ENCODE measurements at regions not wholly inside any gene's neighbourhood (a gene's known extent, or its start where the extent isn't known, plus 50 kb on each side); places are given as distances from the start of the nearest gene placed in this dataset.
A peak's percentile ranks its signal among the peaks of the same experiment; 100 is the strongest.
"Not testable (repeated sequence)": the region's sequence is repeated elsewhere in the genome, so short reads cannot be mapped to it uniquely, and the experiment has no call there.

GRCh38 chr9:104980039-104980654 is 52.2 kb upstream of the ABCA1 start:
- Histone ChIP-seq H3K27ac (no peak overlapping the region), H3K4me3 (no peak overlapping the region)

- Histone ChIP-seq H3K27ac (no peak overlapping the region), H3K4me3 (no peak overlapping the region)
Measured at GRCh38 chr9:104981543-104982129, 53.7 kb upstream of the ABCA1 start.

DNA sequence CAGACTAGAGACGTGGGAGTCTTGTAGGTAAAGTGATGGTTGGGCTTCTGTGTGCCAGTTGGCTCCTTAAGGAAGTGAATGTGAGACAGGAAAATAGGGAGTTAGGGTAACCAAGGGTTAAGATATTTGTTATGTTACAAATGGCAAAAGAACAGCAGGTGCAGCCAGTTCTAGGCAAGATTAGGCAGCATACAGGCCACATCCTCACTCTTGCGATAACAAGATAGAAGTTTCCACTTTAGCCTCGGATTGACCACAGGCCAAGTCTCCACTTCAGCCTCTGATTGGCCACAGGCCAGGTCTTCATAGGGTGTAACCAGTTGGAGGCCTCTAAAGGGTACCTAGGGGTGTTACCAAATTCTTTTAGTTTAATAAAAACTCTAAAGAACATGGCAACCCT is 54.6 kb upstream of the ABCA1 start:
- H3K27ac ChIP-seq, result peak overlapping the region in 1 of 21 experiments; percentile 0

DNA sequence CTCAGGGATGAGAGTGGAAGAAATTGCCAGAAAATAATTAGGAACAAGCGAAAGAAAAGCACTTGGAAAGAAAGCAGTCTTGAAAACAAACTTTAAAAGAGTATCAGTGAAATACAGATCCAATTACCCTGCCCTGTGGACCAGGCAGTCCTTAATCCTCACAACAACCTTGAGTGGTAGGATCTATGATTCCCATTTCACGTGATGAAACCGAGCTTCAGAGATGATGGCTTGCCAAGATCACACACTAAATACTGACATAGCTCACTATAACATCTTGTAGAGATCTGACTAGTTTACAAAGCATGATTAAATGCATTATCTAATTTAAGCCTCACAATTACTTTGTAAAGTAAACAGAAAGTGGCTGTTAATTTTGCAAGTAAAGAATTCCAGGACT is 55.5 kb upstream of the ABCA1 start:
- Histone ChIP-seq H3K4me3 (no peak overlapping the region), H3K27ac (peak overlapping the region in 1 of 21 experiments; percentile 0)

More for the DNA sequence above, 54.6 kb upstream of the ABCA1 start:
- no peak overlapping the region for H3K4me3 ChIP-seq

DNA sequence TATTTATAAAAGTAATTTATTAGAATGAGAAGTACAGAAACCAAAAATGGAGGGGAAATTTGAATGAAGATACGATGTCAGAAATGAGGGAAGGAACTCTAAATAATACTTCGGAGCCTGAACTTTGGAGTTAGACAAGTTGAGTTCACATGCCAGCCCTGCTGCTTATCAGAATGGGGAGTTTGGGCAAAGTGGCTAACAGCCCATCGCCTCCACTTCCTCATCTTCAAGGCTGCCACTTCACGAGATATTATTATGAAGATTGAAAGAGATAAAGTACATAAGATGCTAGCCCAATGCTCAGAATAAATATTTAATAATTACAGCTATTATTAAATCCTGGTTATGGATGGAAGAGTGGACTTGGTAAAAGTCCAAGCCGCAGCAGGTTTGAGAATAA is 56.2 kb upstream of the ABCA1 start:
- H3K27ac ChIP-seq, result no peak overlapping the region

GRCh38 chr9:104984542-104984941 is 56.6 kb upstream of the ABCA1 start:
- Histone ChIP-seq H3K4me3 (no peak overlapping the region), H3K27ac (no peak overlapping the region)

More for the DNA sequence above, 56.2 kb upstream of the ABCA1 start:
- no peak overlapping the region for H3K4me3 ChIP-seq

DNA sequence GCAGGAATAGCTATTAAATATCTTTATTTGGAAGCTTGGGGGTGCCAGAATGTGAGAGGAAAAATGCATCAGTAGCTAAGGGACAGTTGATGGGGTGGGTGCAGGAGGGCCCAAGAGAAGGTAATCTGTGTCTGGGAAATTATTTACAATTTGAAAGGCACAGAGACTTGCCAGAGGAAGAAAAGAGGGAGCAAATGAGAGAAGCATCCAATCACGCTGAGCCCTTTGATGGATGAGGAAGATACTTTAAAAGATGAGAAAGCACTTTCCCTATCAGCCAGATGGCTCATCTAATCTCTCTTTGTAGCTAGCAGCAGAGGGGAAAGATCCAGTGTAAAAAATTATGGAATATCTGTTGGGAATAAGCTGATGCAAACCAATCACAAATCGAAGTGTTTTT is 57.0 kb upstream of the ABCA1 start:
- Histone ChIP-seq H3K27ac (no peak overlapping the region), H3K4me3 (no peak overlapping the region)

GRCh38 chr9:104986096-104986495 is 58.1 kb upstream of the ABCA1 start:
- Histone ChIP-seq H3K27ac (no peak overlapping the region), H3K4me3 (no peak overlapping the region)

DNA sequence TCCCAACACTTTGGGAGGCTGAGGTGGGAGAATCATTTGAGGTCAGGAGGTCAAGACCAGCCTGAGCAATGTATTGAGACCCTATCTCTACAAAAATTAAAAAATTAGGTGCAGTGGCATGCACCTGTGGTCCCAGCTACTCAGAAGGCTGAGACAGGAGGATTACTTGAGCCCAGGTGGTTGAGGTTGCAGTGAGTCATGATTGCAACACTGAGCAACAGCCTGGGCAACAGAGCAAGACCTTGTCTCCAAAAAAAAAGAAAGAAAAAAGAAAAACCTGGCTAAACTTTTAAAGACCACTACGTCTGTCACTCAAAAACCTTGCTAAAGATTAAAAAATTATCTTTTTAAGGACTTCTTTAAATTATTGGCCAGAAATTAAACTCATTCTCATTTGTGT is 59.8 kb upstream of the ABCA1 start:
- no peak overlapping the region for H3K27ac ChIP-seq
- H3K4me3 ChIP-seq, result no peak overlapping the region

DNA sequence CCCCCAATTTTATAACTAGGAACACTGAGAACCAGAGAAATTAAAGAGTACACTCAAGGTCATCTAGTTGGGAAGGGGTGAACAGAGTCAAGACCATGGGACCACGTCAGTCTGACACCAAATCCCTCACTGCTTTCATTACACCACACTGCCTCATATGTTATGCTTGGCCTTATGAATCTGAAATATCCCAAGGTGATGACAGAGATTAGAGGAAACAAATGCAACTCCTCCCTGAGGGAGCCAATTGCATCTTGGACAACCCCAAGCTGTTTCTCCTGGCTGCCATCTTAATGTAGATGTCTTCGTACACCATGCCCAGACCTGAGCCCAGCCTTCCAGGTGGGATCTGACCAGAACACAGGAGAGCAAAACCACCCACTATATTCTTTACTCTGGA is 60.6 kb upstream of the ABCA1 start:
- no peak overlapping the region for H3K27ac ChIP-seq
- no peak overlapping the region for H3K4me3 ChIP-seq

- H3K27ac ChIP-seq, result peak overlapping the region; percentile 59 to 96 (median 88)
- H3K4me3 ChIP-seq, result peak overlapping the region; percentile 40 to 69 (median 50)
Measured at GRCh38 chr9:104991144-104991953, 63.4 kb upstream of the ABCA1 start.

GRCh38 chr9:104992659-104993058 is 64.7 kb upstream of the ABCA1 start:
- H3K4me3 ChIP-seq, result no peak overlapping the region

DNA sequence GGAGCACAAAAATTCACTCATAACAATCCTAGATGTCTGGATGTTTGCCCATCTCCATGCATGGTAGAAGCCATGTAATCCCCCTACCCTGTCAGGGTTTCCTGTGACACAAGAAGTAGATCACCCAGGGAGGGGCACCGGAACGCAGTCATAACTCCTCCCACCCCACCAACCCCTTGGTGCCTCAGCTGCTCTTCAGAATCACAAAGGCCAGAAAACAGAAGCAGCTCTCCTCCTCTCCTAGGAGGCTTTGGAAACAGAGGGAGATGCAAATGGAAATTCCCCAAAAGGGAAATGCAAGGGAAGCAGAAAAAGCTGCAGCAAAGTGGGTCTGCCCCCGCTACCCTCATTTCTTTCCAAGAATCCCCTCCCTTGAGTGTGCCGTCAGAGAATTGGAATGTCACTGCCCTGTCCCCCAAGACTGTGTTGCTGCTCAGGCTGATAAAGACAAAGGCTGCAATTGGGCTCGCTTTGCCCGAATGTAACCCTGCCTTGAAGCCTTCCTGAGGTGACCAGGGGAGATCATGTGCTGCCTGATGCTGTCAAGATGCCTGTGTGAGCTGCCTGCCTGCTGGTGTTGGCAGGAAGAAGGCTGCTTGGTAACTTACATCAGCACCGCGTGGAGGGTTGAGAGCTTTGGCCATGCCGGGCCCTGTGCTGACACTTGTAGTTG is 65.5 kb upstream of the ABCA1 start:
- H3K27ac ChIP-seq, result peak overlapping the region in 18 of 21 experiments; percentile 25 to 96 (median 58)
- H3K4me3 ChIP-seq, result no peak overlapping the region

More at GRCh38 chr9:104992659-104993058, 64.7 kb upstream of the ABCA1 start:
- H3K27ac ChIP-seq, result peak overlapping the region in 18 of 21 experiments; percentile 30 to 96 (median 86)

- Histone ChIP-seq H3K4me3 (no peak overlapping the region), H3K27ac (no peak overlapping the region)
Measured at GRCh38 chr9:104997536-104997935, 69.6 kb upstream of the ABCA1 start.

DNA sequence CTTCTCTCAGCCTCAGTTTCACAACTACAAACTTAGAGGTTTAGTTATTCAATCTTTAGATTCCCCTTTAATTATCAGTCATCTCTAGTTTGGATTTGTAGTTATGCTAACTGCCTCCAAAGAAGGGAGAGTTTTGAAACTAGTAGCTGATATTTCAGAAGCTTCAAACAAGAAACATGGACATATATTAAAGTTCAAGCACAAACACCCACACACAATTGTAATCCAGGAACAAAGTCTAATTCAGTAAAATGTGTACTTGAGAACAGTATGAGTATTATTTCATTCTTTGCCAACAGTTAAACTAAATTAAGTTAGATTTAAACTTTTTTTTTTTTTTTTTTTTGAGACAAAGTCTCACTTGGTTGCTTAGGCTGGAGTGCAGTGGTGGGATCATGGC is 71.2 kb upstream of the ABCA1 start:
- H3K4me3 ChIP-seq, result no peak overlapping the region
- H3K27ac ChIP-seq, result no peak overlapping the region

- not testable (repeated sequence) for H3K4me3 ChIP-seq
Measured at GRCh38 chr9:105000529-105000928, 72.6 kb upstream of the ABCA1 start.

DNA sequence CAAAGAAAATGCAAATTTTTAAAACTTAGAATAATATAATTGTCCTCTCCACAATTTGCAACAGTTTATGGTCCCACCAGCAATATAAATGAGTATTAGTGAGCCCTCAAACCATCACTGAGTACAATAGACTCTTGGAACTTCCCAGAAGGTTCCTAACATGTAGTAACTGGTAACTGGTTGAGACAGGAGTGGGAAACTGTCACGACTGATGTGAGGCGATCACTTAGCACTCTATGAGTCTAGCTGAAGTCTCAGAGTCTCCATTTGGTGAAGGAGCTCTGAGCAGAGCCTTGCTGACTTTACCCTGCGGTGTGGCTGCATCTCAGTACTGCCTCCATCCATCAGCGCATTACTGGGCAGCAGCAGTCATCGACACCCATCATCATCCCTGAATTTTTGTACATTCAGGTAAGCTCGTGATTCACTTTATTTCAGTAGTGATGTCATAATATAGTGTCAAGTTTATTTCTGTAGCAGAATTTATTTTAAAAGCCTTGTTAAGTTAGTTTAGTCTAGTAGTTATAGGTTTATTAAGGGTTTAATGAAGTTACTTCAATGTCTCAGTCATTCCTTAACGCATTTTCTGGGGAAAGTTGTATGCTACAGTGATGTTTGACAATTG is 76.6 kb upstream of the ABCA1 start:
- Histone ChIP-seq H3K4me3 (no peak overlapping the region), H3K27ac (no peak overlapping the region)

More at GRCh38 chr9:105000529-105000928, 72.6 kb upstream of the ABCA1 start:
- not testable (repeated sequence) for H3K27ac ChIP-seq

GRCh38 chr9:105005186-105005585 is 77.2 kb upstream of the ABCA1 start:
- no peak overlapping the region for H3K4me3 ChIP-seq
- H3K27ac ChIP-seq, result no peak overlapping the region

DNA sequence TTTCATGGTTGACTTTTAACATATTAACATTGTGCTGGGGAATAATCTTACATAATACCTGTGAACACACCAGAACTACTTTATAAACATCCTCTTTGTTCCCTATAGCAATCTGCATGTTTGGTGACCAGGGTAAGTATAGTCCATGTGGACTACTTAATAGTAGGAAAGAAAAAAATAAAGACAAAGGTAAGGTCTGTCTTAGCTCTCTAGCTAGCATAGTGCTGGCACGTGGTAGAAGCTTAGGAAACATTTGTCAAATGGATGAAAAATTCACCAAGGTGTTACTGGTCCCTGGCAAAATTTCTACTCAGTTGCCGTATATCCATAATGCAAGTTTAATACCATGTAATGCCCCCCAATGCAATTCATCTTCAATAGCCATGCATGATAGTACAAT is 78.6 kb upstream of the ABCA1 start:
- H3K4me3 ChIP-seq, result no peak overlapping the region
- H3K27ac ChIP-seq, result peak overlapping the region in 7 of 21 experiments; percentile 6 to 76 (median 59)

DNA sequence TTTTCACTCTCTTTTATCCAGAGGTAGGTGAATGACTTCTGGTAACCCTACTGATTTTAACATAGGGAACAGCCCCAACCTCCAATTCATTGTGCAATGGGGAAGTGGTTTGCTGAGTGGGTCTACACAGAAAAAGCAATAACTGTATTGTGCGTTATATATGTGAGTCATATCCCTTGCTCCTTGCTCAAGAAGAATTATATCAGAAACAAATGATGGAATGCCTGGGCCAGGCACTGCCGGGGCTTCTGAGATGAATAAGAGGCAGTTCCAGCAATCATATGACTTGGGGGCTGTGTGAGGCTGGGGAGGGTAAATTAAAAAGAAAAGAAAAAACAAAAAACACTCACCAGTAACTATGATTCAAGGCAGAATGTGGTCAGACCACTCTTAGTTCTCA is 79.2 kb upstream of the ABCA1 start:
- Histone ChIP-seq H3K4me3 (no peak overlapping the region), H3K27ac (peak overlapping the region in 17 of 21 experiments; percentile 2 to 82 (median 54))

Data from skin epidermis (tissue), 12 donors.